SH-SY5Y (cell line): ENCODE measurements at regions not wholly inside any gene's neighbourhood (a gene's known extent, or its start where the extent isn't known, plus 50 kb on each side); places are given as distances from the start of the nearest gene placed in this dataset.

ENCODE experiments used
- GATA2 ChIP-seq: IDR thresholded peaks from 2 replicates; pipeline ENCODE4 v1.6.1; 2011; ENCODE audit warnings: mild to moderate bottlenecking, low read depth, low read length
- GATA3 ChIP-seq: IDR thresholded peaks from 2 replicates; pipeline ENCODE4 v1.6.1; 2011; ENCODE audit warnings: low read depth, mild to moderate bottlenecking, low read length, moderate library complexity

DNA sequence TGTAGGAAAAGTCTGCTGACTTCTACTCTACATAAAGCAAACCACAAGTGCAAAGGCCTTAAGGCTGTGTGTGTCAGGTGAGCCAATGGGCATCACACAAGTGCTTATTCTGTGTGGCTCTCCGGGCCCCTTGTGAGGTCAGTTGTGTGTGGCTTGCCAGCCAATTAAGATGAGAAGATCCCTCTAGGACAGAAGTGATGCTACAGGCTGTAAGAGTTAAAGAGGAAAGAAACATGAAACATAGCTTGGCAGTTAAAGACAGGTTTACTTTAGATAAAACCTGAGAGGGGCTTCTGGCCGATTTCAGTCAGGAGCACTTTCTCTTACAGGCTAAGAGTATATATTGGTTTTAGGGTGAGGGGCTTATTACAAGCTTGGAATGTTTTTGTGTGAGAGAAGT is 242.4 kb downstream of the NFATC2 start:
- TF ChIP-seq GATA3 (no peak), GATA2 (no peak)
